ENCODE measurements at regions not wholly inside any gene's neighbourhood (a gene's known extent, or its start where the extent isn't known, plus 50 kb on each side); places are given as distances from the start of the nearest gene placed in this dataset.

- H3K4me1 ChIP-seq (ENCODE audit: control insufficient read depth, insufficient read depth, low read length, unreplicated experiment), result no peaks in the 10 kb centered on the region
- H3K36me3 ChIP-seq (ENCODE audit: insufficient read depth, low read length), result no peaks in the 10 kb centered on the region
- no peaks in the 10 kb centered on the region for H3K79me2 ChIP-seq (ENCODE audit: control insufficient read depth, insufficient read depth, low read length, unreplicated experiment)
- H3K27me3 ChIP-seq (ENCODE audit: insufficient read depth, low read length), result no peaks in the 10 kb centered on the region
- H3K4me3 ChIP-seq (ENCODE audit: low read depth, low read length), result no peak overlapping the region
- H2AFZ ChIP-seq (ENCODE audit: low read length, unreplicated experiment), result no peak overlapping the region
- no peak overlapping the region for H3K27ac ChIP-seq (ENCODE audit: low read depth, low read length)
These were observed 727.6 kb downstream of the PTPRU start for GRCh38 chr1:29963946-29964345.

- Histone ChIP-seq H3K27ac (ENCODE audit: low read depth, low read length) (no peak overlapping the region), H2AFZ (ENCODE audit: low read length, unreplicated experiment) (no peak overlapping the region), H3K4me3 (ENCODE audit: low read depth, low read length) (no peak overlapping the region), H3K36me3 (ENCODE audit: insufficient read depth, low read length) (no peaks in the 10 kb centered on the region), H3K27me3 (ENCODE audit: insufficient read depth, low read length) (no peaks in the 10 kb centered on the region), H3K79me2 (ENCODE audit: control insufficient read depth, insufficient read depth, low read length, unreplicated experiment) (no peaks in the 10 kb centered on the region), H3K4me1 (ENCODE audit: control insufficient read depth, insufficient read depth, low read length, unreplicated experiment) (no peaks in the 10 kb centered on the region)
These were observed 726.5 kb downstream of the PTPRU start for GRCh38 chr1:29962831-29963247.

GRCh38 chr1:29962336-29962735 is 726.0 kb downstream of the PTPRU start:
- Histone ChIP-seq H3K27ac (ENCODE audit: low read depth, low read length) (no peak overlapping the region), H3K4me1 (ENCODE audit: control insufficient read depth, insufficient read depth, low read length, unreplicated experiment) (no peaks in the 10 kb centered on the region), H3K27me3 (ENCODE audit: insufficient read depth, low read length) (no peaks in the 10 kb centered on the region), H2AFZ (ENCODE audit: low read length, unreplicated experiment) (no peak overlapping the region), H3K36me3 (ENCODE audit: insufficient read depth, low read length) (no peaks in the 10 kb centered on the region), H3K4me3 (ENCODE audit: low read depth, low read length) (no peak overlapping the region), H3K79me2 (ENCODE audit: control insufficient read depth, insufficient read depth, low read length, unreplicated experiment) (no peaks in the 10 kb centered on the region)

- no peak overlapping the region for H2AFZ ChIP-seq (ENCODE audit: low read length, unreplicated experiment)
- H3K27me3 ChIP-seq (ENCODE audit: insufficient read depth, low read length), result no peaks in the 10 kb centered on the region
- no peaks in the 10 kb centered on the region for H3K4me1 ChIP-seq (ENCODE audit: control insufficient read depth, insufficient read depth, low read length, unreplicated experiment)
- H3K4me3 ChIP-seq (ENCODE audit: low read depth, low read length), result no peak overlapping the region
- no peaks in the 10 kb centered on the region for H3K79me2 ChIP-seq (ENCODE audit: control insufficient read depth, insufficient read depth, low read length, unreplicated experiment)
- no peaks in the 10 kb centered on the region for H3K36me3 ChIP-seq (ENCODE audit: insufficient read depth, low read length)
- H3K27ac ChIP-seq (ENCODE audit: low read depth, low read length), result no peak overlapping the region
These were observed 725.2 kb downstream of the PTPRU start for GRCh38 chr1:29961293-29962059.

GRCh38 chr1:29960876-29961275 is 724.6 kb downstream of the PTPRU start:
- H3K36me3 ChIP-seq (ENCODE audit: insufficient read depth, low read length), result no peaks in the 10 kb centered on the region
- no peak overlapping the region for H2AFZ ChIP-seq (ENCODE audit: low read length, unreplicated experiment)
- H3K27me3 ChIP-seq (ENCODE audit: insufficient read depth, low read length), result no peaks in the 10 kb centered on the region

GRCh38 chr1:29960156-29960755 is 723.9 kb downstream of the PTPRU start:
- Histone ChIP-seq H3K27me3 (ENCODE audit: insufficient read depth, low read length) (no peaks in the 10 kb centered on the region), H2AFZ (ENCODE audit: low read length, unreplicated experiment) (no peak overlapping the region), H3K36me3 (ENCODE audit: insufficient read depth, low read length) (no peaks in the 10 kb centered on the region), H3K4me1 (ENCODE audit: control insufficient read depth, insufficient read depth, low read length, unreplicated experiment) (no peaks in the 10 kb centered on the region), H3K79me2 (ENCODE audit: control insufficient read depth, insufficient read depth, low read length, unreplicated experiment) (no peaks in the 10 kb centered on the region), H3K27ac (ENCODE audit: low read depth, low read length) (no peak overlapping the region), H3K4me3 (ENCODE audit: low read depth, low read length) (no peak overlapping the region)

More at GRCh38 chr1:29960876-29961275, 724.6 kb downstream of the PTPRU start:
- Histone ChIP-seq H3K4me3 (ENCODE audit: low read depth, low read length) (no peak overlapping the region), H3K4me1 (ENCODE audit: control insufficient read depth, insufficient read depth, low read length, unreplicated experiment) (no peaks in the 10 kb centered on the region), H3K27ac (ENCODE audit: low read depth, low read length) (no peak overlapping the region), H3K79me2 (ENCODE audit: control insufficient read depth, insufficient read depth, low read length, unreplicated experiment) (no peaks in the 10 kb centered on the region)

GRCh38 chr1:29959356-29959755 is 723.0 kb downstream of the PTPRU start:
- Histone ChIP-seq H3K36me3 (ENCODE audit: insufficient read depth, low read length) (no peaks in the 10 kb centered on the region), H3K4me1 (ENCODE audit: control insufficient read depth, insufficient read depth, low read length, unreplicated experiment) (no peaks in the 10 kb centered on the region), H3K79me2 (ENCODE audit: control insufficient read depth, insufficient read depth, low read length, unreplicated experiment) (no peaks in the 10 kb centered on the region), H3K27me3 (ENCODE audit: insufficient read depth, low read length) (no peaks in the 10 kb centered on the region), H2AFZ (ENCODE audit: low read length, unreplicated experiment) (no peak overlapping the region), H3K27ac (ENCODE audit: low read depth, low read length) (no peak overlapping the region), H3K4me3 (ENCODE audit: low read depth, low read length) (no peak overlapping the region)

- no peaks in the 10 kb centered on the region for H3K4me1 ChIP-seq (ENCODE audit: control insufficient read depth, insufficient read depth, low read length, unreplicated experiment)
- H2AFZ ChIP-seq (ENCODE audit: low read length, unreplicated experiment), result no peak overlapping the region
- H3K27ac ChIP-seq (ENCODE audit: low read depth, low read length), result no peak overlapping the region
- no peaks in the 10 kb centered on the region for H3K79me2 ChIP-seq (ENCODE audit: control insufficient read depth, insufficient read depth, low read length, unreplicated experiment)
- H3K27me3 ChIP-seq (ENCODE audit: insufficient read depth, low read length), result no peaks in the 10 kb centered on the region
- no peak overlapping the region for H3K4me3 ChIP-seq (ENCODE audit: low read depth, low read length)
- no peaks in the 10 kb centered on the region for H3K36me3 ChIP-seq (ENCODE audit: insufficient read depth, low read length)
These were observed 721.9 kb downstream of the PTPRU start for GRCh38 chr1:29958271-29958670.

GRCh38 chr1:29956349-29957030 is 720.2 kb downstream of the PTPRU start:
- H3K4me1 ChIP-seq (ENCODE audit: control insufficient read depth, insufficient read depth, low read length, unreplicated experiment), result no peaks in the 10 kb centered on the region
- H2AFZ ChIP-seq (ENCODE audit: low read length, unreplicated experiment), result no peak overlapping the region
- no peaks in the 10 kb centered on the region for H3K36me3 ChIP-seq (ENCODE audit: insufficient read depth, low read length)
- H3K4me3 ChIP-seq (ENCODE audit: low read depth, low read length), result no peak overlapping the region
- H3K79me2 ChIP-seq (ENCODE audit: control insufficient read depth, insufficient read depth, low read length, unreplicated experiment), result no peaks in the 10 kb centered on the region
- no peak overlapping the region for H3K27ac ChIP-seq (ENCODE audit: low read depth, low read length)
- no peaks in the 10 kb centered on the region for H3K27me3 ChIP-seq (ENCODE audit: insufficient read depth, low read length)

GRCh38 chr1:29954591-29954990 is 718.3 kb downstream of the PTPRU start:
- H3K4me1 ChIP-seq (ENCODE audit: control insufficient read depth, insufficient read depth, low read length, unreplicated experiment), result no peaks in the 10 kb centered on the region
- no peaks in the 10 kb centered on the region for H3K79me2 ChIP-seq (ENCODE audit: control insufficient read depth, insufficient read depth, low read length, unreplicated experiment)
- H3K27ac ChIP-seq (ENCODE audit: low read depth, low read length), result no peak overlapping the region
- no peaks in the 10 kb centered on the region for H3K36me3 ChIP-seq (ENCODE audit: insufficient read depth, low read length)
- H3K27me3 ChIP-seq (ENCODE audit: insufficient read depth, low read length), result no peaks in the 10 kb centered on the region
- H2AFZ ChIP-seq (ENCODE audit: low read length, unreplicated experiment), result no peak overlapping the region
- H3K4me3 ChIP-seq (ENCODE audit: low read depth, low read length), result no peak overlapping the region

GRCh38 chr1:29953961-29954360 is 717.6 kb downstream of the PTPRU start:
- H2AFZ ChIP-seq (ENCODE audit: low read length, unreplicated experiment), result no peak overlapping the region
- H3K79me2 ChIP-seq (ENCODE audit: control insufficient read depth, insufficient read depth, low read length, unreplicated experiment), result no peaks in the 10 kb centered on the region
- H3K4me1 ChIP-seq (ENCODE audit: control insufficient read depth, insufficient read depth, low read length, unreplicated experiment), result no peaks in the 10 kb centered on the region
- no peaks in the 10 kb centered on the region for H3K36me3 ChIP-seq (ENCODE audit: insufficient read depth, low read length)
- H3K4me3 ChIP-seq (ENCODE audit: low read depth, low read length), result no peak overlapping the region
- no peak overlapping the region for H3K27ac ChIP-seq (ENCODE audit: low read depth, low read length)
- no peaks in the 10 kb centered on the region for H3K27me3 ChIP-seq (ENCODE audit: insufficient read depth, low read length)

Measured in ACC112 (cell line).